Fibroblast of the aortic adventitia (primary cell): ENCODE measurements at regions not wholly inside any gene's neighbourhood (a gene's known extent, or its start where the extent isn't known, plus 50 kb on each side); places are given as distances from the start of the nearest gene placed in this dataset.

ENCODE experiments used
- DNase-seq: peaks from one replicate; pipeline ENCODE4 v3.0.0-alpha.2; 2010; ENCODE audit warnings: low read depth
- H3K4me3 ChIP-seq: 2 replicates; pipeline ENCODE4 v1.5.1; 2011; ENCODE audit warnings: low read depth, mild to moderate bottlenecking, control low read depth, low read length, moderate library complexity
- CTCF ChIP-seq: IDR thresholded peaks from 2 replicates; pipeline ENCODE4 v1.5.1; 2011; ENCODE audit warnings: mild to moderate bottlenecking, low read length, control low read depth, inconsistent platforms; ENCODE audit not compliant: insufficient read depth

GRCh38 chr2:602571-603359 lies 74.4 kb downstream of the TMEM18 start:
- no peak overlapping the region for H3K4me3 ChIP-seq
- no peak for DNase-seq
- TF ChIP-seq CTCF = no peak

GRCh38 chr2:601806-602455 lies 75.3 kb downstream of the TMEM18 start:
- no peak overlapping the region for H3K4me3 ChIP-seq
- no peak for TF ChIP-seq CTCF
- no peak for DNase-seq

GRCh38 chr2:601387-601698 lies 75.9 kb downstream of the TMEM18 start:
- no peak overlapping the region for H3K4me3 ChIP-seq
- no peak for TF ChIP-seq CTCF
- no peak for DNase-seq

- no peak for TF ChIP-seq CTCF
- no peak overlapping the region for H3K4me3 ChIP-seq
- DNase-seq = no peak
These were observed 76.4 kb downstream of the TMEM18 start for GRCh38 chr2:600542-601386.

GRCh38 chr2:599601-600000 lies 77.6 kb downstream of the TMEM18 start:
- DNase-seq = no peak
- TF ChIP-seq CTCF = no peak
- no peak overlapping the region for H3K4me3 ChIP-seq

GRCh38 chr2:598058-598802 lies 79.0 kb downstream of the TMEM18 start:
- H3K4me3 ChIP-seq = no peak overlapping the region
- no peak for TF ChIP-seq CTCF
- no peak for DNase-seq
